Epidermal melanocyte (primary cell): ENCODE measurements at regions not wholly inside any gene's neighbourhood (a gene's known extent, or its start where the extent isn't known, plus 50 kb on each side); places are given as distances from the start of the nearest gene placed in this dataset.

Experiments
- DNase-seq: peaks from one replicate; pipeline ENCODE4 v3.0.0; 2011; ENCODE audit warnings: low spot score; ENCODE audit not compliant: insufficient read length

DNA sequence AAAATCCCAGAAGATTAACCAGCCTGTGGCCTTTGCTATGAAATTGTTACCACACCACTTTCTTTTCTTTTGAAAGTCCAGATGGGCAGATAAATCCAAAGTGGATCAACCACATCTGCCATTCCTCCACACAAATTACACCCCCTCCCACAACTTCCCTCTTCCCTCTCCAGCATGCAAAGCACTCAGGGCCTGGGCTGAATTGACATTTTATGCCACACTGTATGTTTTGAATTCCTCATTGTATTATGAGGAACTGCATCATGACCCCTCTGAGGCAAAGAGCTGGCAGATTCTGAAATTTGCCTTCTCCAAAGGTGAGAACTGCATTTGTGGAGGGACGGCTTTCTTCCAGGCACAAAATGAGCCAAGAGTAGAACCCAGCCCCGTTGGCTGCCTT lies 589.2 kb upstream of the KLF4 start:
- DNase-seq: no peak

GRCh38 chr9:108078375-108078774 lies 588.8 kb upstream of the KLF4 start:
- DNase-seq: no peak

DNA sequence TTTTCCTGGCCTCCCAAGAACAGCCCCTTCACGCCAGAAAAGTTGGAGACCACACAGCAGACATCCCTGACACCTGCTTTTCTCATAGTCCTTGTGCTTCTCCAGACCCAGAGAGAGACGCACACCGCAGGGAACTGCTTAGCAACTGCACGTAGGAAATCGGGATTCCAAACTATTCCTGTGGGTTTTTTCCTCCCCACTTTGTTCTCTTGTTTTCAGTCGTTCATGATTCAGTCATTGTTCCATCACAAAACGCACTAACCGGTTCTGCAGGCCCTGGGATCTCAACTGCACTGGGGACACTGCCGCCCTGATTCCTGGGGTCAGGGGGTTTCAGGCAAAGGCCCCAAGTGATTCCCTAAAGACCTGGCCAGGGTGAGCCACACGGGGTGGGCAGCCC lies 588.0 kb upstream of the KLF4 start:
- DNase-seq: no peak

GRCh38 chr9:108074900-108075299 lies 585.3 kb upstream of the KLF4 start:
- no peak for DNase-seq

DNA sequence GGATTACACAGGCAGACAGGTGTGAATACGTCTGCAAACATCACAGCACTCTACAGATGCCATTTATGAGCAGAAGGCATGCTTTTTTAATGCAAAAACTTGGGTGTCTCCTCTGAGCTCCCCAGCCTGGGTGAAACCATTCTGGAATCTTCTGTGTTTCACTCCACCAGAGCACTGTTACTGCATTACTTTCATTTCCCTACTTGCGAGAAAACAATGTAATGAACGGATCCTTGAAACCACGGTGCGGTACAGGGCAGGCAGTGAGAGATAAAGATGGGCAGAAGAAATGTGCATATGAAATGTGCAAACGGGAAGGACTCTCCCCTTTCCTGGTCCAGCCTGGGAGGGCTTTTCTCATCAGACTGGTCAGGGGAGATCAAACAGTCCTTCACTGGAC lies 584.3 kb upstream of the KLF4 start:
- no peak for DNase-seq

GRCh38 chr9:108072740-108073139 lies 583.2 kb upstream of the KLF4 start:
- no peak for DNase-seq

GRCh38 chr9:108070861-108071260 lies 581.3 kb upstream of the KLF4 start:
- DNase-seq: no peak

DNA sequence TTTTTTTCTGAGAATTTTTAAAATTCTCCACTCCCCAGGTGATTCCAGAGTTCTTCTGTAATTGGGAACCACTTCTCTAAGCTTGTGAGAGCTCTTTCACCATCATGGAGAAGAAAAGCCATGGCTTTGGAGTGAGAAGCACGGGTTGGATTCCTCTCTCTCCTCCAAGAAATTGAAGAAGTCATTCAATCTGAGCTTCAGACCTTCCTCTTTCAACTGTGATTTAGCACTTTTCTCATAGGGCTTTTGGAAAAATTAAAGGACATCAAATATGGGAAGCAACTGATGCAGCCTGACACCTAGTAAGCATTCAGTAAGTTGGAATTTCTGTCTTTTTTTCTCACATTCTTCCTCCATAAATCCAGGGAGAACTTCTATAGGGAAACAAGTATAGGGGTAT lies 580.4 kb upstream of the KLF4 start:
- no peak for DNase-seq

DNA sequence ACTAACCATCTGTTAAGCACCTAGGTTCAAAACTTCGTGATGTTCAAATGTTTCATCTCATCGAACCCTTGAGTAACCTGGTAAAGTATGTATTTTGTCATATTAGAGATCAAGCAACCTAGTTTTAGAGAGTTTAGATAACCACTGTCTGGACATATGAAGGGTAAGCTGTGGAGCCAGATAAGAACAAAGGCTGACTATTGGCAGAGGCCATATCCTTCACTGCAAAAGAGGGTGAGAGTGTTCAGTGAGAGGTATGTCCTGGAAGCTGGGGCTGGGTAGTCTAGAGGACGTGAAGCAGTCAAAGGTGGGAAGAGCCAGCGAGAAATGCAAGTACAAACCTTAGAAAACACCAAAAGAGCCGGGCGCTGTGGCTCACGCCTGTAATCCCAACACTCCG lies 573.1 kb upstream of the KLF4 start:
- no peak for DNase-seq

DNA sequence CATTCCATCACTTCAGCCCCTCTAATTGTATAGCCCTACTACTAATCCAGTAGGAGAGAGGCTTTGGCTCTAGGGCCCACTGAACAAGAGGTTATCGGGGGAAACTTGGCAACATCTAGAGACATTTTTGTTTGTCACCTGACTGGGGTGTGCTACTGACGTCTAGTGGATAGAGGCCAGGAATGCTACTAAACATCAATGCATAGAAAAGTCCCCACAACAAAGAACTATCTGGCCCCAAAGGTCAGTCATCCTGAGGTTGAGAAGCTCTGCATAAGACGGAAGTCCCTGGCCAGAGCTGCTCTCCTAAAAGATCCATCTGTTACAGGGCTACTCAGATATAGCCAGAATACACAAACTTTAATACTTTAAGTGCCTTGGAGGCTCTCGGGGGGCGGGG lies 570.6 kb upstream of the KLF4 start:
- DNase-seq: no peak

DNA sequence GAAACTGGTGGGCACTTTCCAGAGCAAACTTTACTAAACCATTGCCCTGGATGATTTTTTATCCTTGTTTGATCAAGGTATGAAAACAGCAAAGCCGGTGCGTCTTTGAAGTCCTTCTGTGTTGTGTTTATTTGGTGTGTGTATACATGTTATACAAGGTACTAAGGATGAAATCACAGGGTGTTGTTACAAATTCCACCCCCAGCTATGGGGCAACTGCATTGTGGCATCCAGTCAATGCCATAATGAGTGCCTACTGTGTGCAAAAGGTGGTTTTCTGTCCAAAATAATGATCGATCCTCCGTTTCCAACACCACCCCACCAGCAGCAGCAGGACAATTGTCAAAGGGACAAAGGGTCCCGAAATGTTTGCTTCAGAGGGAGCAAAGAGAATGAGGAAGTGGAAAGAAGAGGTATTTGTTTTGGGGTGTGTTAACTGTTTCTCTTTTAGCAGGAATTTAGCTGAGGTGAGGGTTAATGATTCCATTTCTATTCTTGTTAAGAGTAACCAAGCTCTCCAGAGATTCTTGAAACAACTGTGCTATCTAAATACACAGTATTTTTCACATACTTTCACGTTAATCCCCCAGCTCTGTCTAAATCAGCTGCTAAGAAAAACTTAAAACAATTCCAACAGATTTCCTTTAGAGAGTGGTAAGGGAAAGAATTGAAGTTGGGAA lies 568.7 kb upstream of the KLF4 start:
- no peak for DNase-seq

DNA sequence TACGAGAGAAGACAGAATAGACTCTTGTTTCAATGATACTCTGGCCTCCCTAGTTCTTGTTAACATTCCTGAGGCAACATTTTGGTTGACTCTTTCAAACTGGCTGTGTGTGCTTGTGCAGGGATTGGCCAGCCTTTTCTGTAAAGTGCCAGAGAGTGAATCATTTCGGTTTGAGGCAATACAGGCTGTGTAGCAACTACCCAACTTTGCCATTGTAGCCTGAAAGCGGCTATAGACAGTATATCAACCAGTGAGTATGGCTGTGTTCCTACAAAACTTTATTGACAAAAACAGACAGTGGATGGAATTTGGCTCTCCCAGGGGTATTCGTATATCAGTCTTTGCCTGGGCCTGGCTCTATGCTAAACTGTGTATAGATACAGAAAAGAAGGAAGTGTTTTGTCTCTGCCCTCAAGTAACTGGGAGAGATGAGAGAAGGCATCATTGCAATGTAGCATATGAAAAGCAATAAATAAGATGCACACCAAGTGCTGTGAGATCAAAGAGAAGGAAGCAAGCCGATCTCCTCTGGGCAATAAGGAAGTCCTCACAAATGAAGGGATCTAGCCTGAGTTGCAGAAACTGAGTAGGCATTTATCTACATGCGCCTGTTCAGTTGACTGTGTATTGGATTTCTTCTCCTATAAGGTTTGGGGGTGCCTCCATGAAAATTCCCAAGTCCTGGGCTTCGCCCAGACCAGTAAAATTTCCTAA lies 568.0 kb upstream of the KLF4 start:
- peak; percentile 61 for DNase-seq

DNA sequence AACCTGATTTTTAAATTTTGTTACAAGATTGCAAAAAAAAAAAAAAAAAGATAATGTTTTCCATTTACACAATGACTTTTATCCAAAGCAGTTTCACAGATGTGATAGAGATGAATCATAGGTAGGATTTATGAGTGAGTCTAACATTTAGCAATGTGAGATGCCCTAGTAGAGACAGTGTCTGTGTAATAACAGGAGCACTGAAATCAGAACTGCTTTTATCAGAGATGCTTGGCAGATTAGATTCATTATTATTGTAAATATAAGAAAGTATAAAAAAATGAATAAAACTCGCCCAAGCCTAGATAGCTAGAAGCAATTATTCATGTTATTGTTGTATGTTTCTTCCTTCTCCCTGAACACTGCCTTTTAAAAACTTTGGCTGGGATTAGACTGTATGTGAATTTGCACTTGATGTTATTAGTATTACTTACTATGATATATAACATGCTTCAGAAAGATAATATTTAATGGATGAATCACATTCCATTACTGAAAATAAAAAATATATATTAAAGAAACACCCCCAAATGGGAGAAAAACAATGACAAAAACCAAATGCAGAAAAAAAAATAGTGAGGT lies 567.3 kb upstream of the KLF4 start:
- no peak for DNase-seq

DNA sequence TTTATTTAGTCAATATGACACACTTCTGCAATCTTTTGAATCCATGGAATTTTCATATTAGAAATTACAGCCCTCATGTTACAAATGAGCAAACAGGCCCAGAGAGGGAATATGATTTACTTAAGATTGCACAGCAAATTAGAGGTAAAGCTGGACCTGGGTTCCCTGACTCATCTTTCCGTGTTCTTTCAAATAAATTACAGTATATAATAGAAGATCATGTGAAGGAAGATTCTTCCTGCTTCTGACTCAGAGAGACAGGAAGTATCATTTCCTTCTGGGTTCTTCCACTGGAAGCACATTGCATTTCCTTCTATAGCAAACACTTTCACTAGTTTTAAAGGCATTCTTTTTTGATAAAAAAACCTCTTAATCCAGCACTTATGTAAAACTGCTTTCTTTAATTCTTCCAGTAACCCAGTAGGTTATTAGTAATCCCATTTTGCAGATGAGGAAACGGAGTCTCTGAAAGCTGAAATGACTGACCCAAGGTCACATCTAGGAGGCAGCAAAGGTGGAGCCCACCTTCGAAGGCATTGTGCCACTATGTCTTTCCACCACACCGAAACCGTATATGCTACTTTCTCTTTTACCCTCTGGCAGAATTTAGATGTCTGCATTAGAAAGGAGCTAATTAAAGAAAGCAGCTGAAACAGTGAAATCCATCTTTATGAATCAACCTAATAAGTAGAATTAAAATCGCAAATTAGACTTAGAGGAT lies 566.7 kb upstream of the KLF4 start:
- no peak for DNase-seq

DNA sequence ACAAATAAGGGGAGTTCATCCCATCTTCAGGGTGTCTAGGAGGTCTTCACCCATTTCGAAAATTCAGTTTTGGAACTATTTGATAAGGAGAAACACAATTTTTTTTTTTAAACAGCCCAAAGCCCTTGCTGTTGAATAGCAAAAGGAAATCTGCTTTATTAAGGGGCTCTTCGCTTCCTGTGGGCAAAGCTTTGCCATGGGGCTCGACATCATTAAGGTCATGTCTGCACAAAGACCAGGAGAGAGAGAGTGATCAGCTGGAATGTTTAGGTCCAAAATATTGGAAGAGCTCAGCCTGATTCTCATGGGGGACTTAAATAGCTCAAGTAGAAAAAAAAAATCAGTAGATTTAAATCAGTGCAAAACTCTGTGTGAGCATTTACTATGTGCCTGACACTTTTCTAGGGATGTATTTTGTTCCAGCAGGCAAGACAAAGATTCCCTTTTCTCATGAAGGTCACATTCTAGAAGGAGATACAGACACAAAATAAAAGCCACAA lies 564.6 kb upstream of the KLF4 start:
- DNase-seq: no peak

DNA sequence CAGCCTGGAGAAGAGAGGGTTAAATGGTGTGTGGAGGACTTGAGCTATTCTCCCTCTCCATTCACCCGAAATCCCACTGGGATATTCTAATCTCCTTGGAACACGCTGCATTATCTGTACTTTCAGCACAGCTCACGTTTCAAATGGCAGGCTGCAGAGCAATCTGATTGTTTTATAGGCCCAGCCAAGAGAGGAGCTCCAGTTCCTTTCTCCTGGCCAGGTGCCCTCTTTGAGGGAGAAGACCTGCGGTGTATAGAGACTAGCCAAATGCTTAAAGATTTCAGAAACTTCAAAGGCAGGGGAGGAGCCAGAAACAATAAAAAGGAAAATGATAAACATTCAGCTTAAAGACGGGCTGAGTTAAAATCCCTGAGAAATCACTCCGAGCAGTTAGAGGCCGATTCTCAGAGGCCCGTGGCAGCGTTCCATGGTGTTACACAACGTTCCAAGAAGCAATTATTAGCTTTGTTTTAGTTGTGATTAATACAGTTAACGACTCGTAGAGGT lies 564.0 kb upstream of the KLF4 start:
- DNase-seq: no peak

GRCh38 chr9:108052431-108053080 lies 563.0 kb upstream of the KLF4 start:
- no peak for DNase-seq

DNA sequence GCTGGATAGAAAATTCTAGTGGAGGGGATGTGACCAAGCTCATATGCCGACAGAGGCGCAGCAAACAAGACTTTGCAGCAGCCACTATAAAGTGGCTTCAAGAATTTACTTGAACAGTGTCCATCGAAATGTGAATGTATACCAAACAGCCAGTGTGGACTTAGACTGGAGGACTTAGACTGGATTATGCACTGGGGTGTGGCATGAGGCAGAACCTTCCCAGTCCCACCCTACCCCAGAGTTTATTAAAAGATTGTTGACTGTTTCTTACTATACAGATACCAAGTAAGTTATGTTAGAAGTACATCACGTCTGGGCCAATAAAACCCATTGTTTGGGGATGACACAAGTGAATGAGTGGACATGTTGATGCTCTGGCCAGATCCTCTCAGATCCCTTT lies 561.3 kb upstream of the KLF4 start:
- DNase-seq: no peak

GRCh38 chr9:108049671-108050494 lies 560.3 kb upstream of the KLF4 start:
- DNase-seq: no peak

- DNase-seq: peak; percentile 64
These were observed 559.5 kb upstream of the KLF4 start for GRCh38 chr9:108049026-108049607.
